ENCODE measurements at regions not wholly inside any gene's neighbourhood (a gene's known extent, or its start where the extent isn't known, plus 50 kb on each side); places are given as distances from the start of the nearest gene placed in this dataset.
A peak's percentile ranks its signal among the peaks of the same experiment; 100 is the strongest.

GRCh38 chr9:118957585-118957984 lies 411.6 kb downstream of the BRINP1 start:
- DNase-seq (ENCODE audit: low spot score): no peak

GRCh38 chr9:118959366-118959765 lies 409.9 kb downstream of the BRINP1 start:
- no peak for DNase-seq (ENCODE audit: low spot score)

- peak; percentile 49 for DNase-seq (ENCODE audit: low spot score)
Measured at GRCh38 chr9:118961857-118962256, 407.4 kb downstream of the BRINP1 start.

GRCh38 chr9:118962426-118962825 lies 406.8 kb downstream of the BRINP1 start:
- no peak for DNase-seq (ENCODE audit: low spot score)

GRCh38 chr9:118963674-118964073 lies 405.6 kb downstream of the BRINP1 start:
- no peak for DNase-seq (ENCODE audit: low spot score)

GRCh38 chr9:118967901-118968300 lies 401.3 kb downstream of the BRINP1 start:
- no peak for DNase-seq (ENCODE audit: low spot score)

- no peak for DNase-seq (ENCODE audit: low spot score)
Measured at GRCh38 chr9:118975736-118976135, 393.5 kb downstream of the BRINP1 start.

GRCh38 chr9:118976160-118976559 lies 393.1 kb downstream of the BRINP1 start:
- DNase-seq (ENCODE audit: low spot score): no peak

- no peak for DNase-seq (ENCODE audit: low spot score)
Measured at GRCh38 chr9:118984607-118985006, 384.6 kb downstream of the BRINP1 start.

- DNase-seq (ENCODE audit: low spot score): no peak
Measured at GRCh38 chr9:118985851-118986250, 383.4 kb downstream of the BRINP1 start.

GRCh38 chr9:118987167-118987566 lies 382.1 kb downstream of the BRINP1 start:
- DNase-seq (ENCODE audit: low spot score): no peak

- DNase-seq (ENCODE audit: low spot score): no peak
Measured at GRCh38 chr9:118990949-118991348, 378.3 kb downstream of the BRINP1 start.

GRCh38 chr9:118991366-118992285 lies 377.6 kb downstream of the BRINP1 start:
- DNase-seq (ENCODE audit: low spot score): no peak

- DNase-seq (ENCODE audit: low spot score): no peak
Measured at GRCh38 chr9:118992813-118993794, 376.1 kb downstream of the BRINP1 start.

GRCh38 chr9:118993965-118994364 lies 375.3 kb downstream of the BRINP1 start:
- DNase-seq (ENCODE audit: low spot score): no peak

- DNase-seq (ENCODE audit: low spot score): no peak
Measured at GRCh38 chr9:119002491-119002890, 366.7 kb downstream of the BRINP1 start.

GRCh38 chr9:119003201-119003611 lies 366.0 kb downstream of the BRINP1 start:
- no peak for DNase-seq (ENCODE audit: low spot score)

GRCh38 chr9:119003882-119004617 lies 365.2 kb downstream of the BRINP1 start:
- DNase-seq (ENCODE audit: low spot score): no peak

- no peak for DNase-seq (ENCODE audit: low spot score)
Measured at GRCh38 chr9:119004618-119004990, 364.6 kb downstream of the BRINP1 start.

GRCh38 chr9:119005162-119005561 lies 364.1 kb downstream of the BRINP1 start:
- no peak for DNase-seq (ENCODE audit: low spot score)

GRCh38 chr9:119009249-119009648 lies 360.0 kb downstream of the BRINP1 start:
- DNase-seq (ENCODE audit: low spot score): peak; percentile 18

- DNase-seq (ENCODE audit: low spot score): no peak
Measured at GRCh38 chr9:119020284-119020683, 349.0 kb downstream of the BRINP1 start.
